Upper lobe of right lung (tissue), 1 donor: ENCODE measurements at regions not wholly inside any gene's neighbourhood (a gene's known extent, or its start where the extent isn't known, plus 50 kb on each side); places are given as distances from the start of the nearest gene placed in this dataset.

Source experiments
- ATAC-seq: fragments of 200-7000 bp; cut with Tn5 transposase; one replicate; pipeline ENCODE4 v1.9.1; 2020; ENCODE audit warnings: mild to moderate bottlenecking, moderate library complexity
- DNase-seq: peaks from one replicate; pipeline ENCODE4 v3.0.0-alpha.2; 2020
- H3K27ac ChIP-seq: fragments of 200-600 bp; one replicate; pipeline ENCODE4 v1.8.0; 2022
- H3K27me3 ChIP-seq: fragments of 200-600 bp; one replicate; pipeline ENCODE4 v1.8.0; 2022; ENCODE audit warnings: mild to moderate bottlenecking
- H3K36me3 ChIP-seq: fragments of 200-600 bp; one replicate; pipeline ENCODE4 v1.8.0; 2022
- H3K4me1 ChIP-seq: fragments of 200-600 bp; one replicate; pipeline ENCODE4 v1.8.0; 2022
- H3K4me3 ChIP-seq: fragments of 200-600 bp; one replicate; pipeline ENCODE4 v1.8.0; 2022; ENCODE audit warnings: mild to moderate bottlenecking
- H3K9me3 ChIP-seq: fragments of 200-600 bp; one replicate; pipeline ENCODE4 v1.8.0; 2022
- CTCF ChIP-seq: fragments of 200-600 bp; IDR thresholded peaks from one replicate; pipeline ENCODE4 v1.8.0; 2022; ENCODE audit warnings: antibody characterized with exemption
- intact Hi-C: fragments of 100-400 bp; cut with DNase I; formaldehyde crosslinking; loops from one replicate; pipeline ENCODE4 v1.11.0; 2022
- donor health status: DM: no; HTN: yes; CAD: no; lungs with severe emphysema.

GRCh38 chr2:116133381-116133942 lies 1681.0 kb upstream of the DDX18 start:
- intact Hi-C loops = no loop called here

GRCh38 chr2:116141891-116142474 lies 1672.5 kb upstream of the DDX18 start:
- no peaks in the 10 kb centered on the region for H3K9me3 ChIP-seq
- H3K4me1 ChIP-seq = no peaks in the 10 kb centered on the region
- H3K36me3 ChIP-seq = no peaks in the 10 kb centered on the region
- H3K27ac ChIP-seq = no peak overlapping the region
- ATAC-seq (no peak), DNase-seq (no peak)
- no peak overlapping the region for H3K4me3 ChIP-seq
- intact Hi-C loops = no loop called here
- H3K27me3 ChIP-seq = no peaks in the 10 kb centered on the region
- TF ChIP-seq CTCF = no peak

More at GRCh38 chr2:116133381-116133942, 1681.0 kb upstream of the DDX18 start:
- Histone ChIP-seq H3K4me3 (no peak overlapping the region), H3K4me1 (no peaks in the 10 kb centered on the region), H3K27me3 (no peaks in the 10 kb centered on the region), H3K36me3 (no peaks in the 10 kb centered on the region), H3K27ac (no peak overlapping the region), H3K9me3 (no peaks in the 10 kb centered on the region)
- TF ChIP-seq CTCF = no peak
- no peak for ATAC-seq
- DNase-seq = no peak

GRCh38 chr2:116142644-116143227 lies 1671.8 kb upstream of the DDX18 start:
- H3K36me3 ChIP-seq = no peaks in the 10 kb centered on the region
- no peak overlapping the region for H3K27ac ChIP-seq
- no peaks in the 10 kb centered on the region for H3K27me3 ChIP-seq
- no peaks in the 10 kb centered on the region for H3K9me3 ChIP-seq
- intact Hi-C loops = no loop called here
- DNase-seq (no peak), ATAC-seq (no peak)
- no peak overlapping the region for H3K4me3 ChIP-seq
- H3K4me1 ChIP-seq = no peaks in the 10 kb centered on the region
- TF ChIP-seq CTCF = no peak

GRCh38 chr2:116145031-116145430 lies 1669.5 kb upstream of the DDX18 start:
- DNase-seq = no peak
- no peak overlapping the region for H3K4me3 ChIP-seq
- H3K36me3 ChIP-seq = no peaks in the 10 kb centered on the region
- H3K4me1 ChIP-seq = no peaks in the 10 kb centered on the region
- no peaks in the 10 kb centered on the region for H3K9me3 ChIP-seq
- no peak for TF ChIP-seq CTCF
- no peaks in the 10 kb centered on the region for H3K27me3 ChIP-seq
- ATAC-seq = no peak
- intact Hi-C loops = no loop called here
- H3K27ac ChIP-seq = no peak overlapping the region

- Histone ChIP-seq H3K4me3 (no peak overlapping the region), H3K27ac (no peak overlapping the region), H3K4me1 (no peaks in the 10 kb centered on the region), H3K36me3 (no peaks in the 10 kb centered on the region), H3K9me3 (no peaks in the 10 kb centered on the region), H3K27me3 (no peaks in the 10 kb centered on the region)
- DNase-seq = no peak
- ATAC-seq = no peak
- TF ChIP-seq CTCF = no peak
- intact Hi-C loops = no loop called here
These were observed 1666.1 kb upstream of the DDX18 start for GRCh38 chr2:116148361-116148760.
